Large intestine (tissue), 3 donors: ENCODE measurements at regions not wholly inside any gene's neighbourhood (a gene's known extent, or its start where the extent isn't known, plus 50 kb on each side); places are given as distances from the start of the nearest gene placed in this dataset.

Source experiments
- DNase-seq, 2 donors: peaks; one replicate each; pipeline versions ENCODE4 v3.0.0 to v3.0.0-alpha.2; 2013
- H3K27ac ChIP-seq: one replicate; pipeline ENCODE4 v1.5.1; 2013; ENCODE audit warnings: low read length
- H3K27me3 ChIP-seq: 2 replicates; pipeline ENCODE4 v1.6.1; 2013; ENCODE audit warnings: low read length; ENCODE audit not compliant: control insufficient read depth, insufficient read depth
- H3K36me3 ChIP-seq: 2 replicates; pipeline ENCODE4 v1.6.1; 2013; ENCODE audit warnings: low read length; ENCODE audit not compliant: control insufficient read depth, insufficient read depth
- H3K4me1 ChIP-seq: one replicate; pipeline ENCODE4 v1.6.1; 2013; ENCODE audit warnings: low read length; ENCODE audit not compliant: control insufficient read depth, insufficient read depth
- H3K4me3 ChIP-seq: one replicate; pipeline ENCODE4 v1.5.1; 2013; ENCODE audit warnings: low read length
- H3K9me3 ChIP-seq: one replicate; pipeline ENCODE4 v1.6.1; 2013; ENCODE audit warnings: mild to moderate bottlenecking, low read depth, low read length, moderate library complexity; ENCODE audit not compliant: control insufficient read depth
- WGBS: methylation state at CpG from one replicate; pipeline ENCODE4 v1.1.5; 2013; ENCODE audit warnings: low lambda C conversion rate; ENCODE audit not compliant: insufficient coverage; 5-methylcytosine and 5-hydroxymethylcytosine counted together

DNA sequence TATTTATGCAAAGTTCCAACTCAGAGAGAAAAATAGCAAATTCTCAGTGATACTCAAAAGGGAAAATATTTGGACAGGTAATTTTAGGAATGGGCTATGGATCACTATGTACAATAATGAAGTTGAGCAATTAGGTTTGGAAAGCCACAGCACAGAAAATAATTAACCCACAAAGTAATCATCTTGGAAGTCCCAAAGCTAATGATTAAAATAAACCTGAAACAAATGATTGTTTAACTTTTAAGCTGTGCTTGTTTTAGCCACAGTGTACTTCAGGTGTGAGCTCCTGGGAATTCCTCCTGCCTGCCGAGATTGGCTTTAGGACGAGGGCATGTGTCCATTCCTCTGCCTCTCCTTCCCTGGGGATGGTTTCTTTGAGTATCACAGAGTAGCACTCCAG is 403.9 kb downstream of the ZSWIM6 start:
- Histone ChIP-seq H3K4me1 (peaks cover 4% of the 10 kb centered on the region), H3K9me3 (no peaks in the 10 kb centered on the region), H3K36me3 (no peaks in the 10 kb centered on the region), H3K27me3 (peaks cover 8% of the 10 kb centered on the region), H3K27ac (no peak overlapping the region), H3K4me3 (no peak overlapping the region)
- no peak for DNase-seq
- WGBS: no CpG with 5 or more reads among the region's 2 CpGs

DNA sequence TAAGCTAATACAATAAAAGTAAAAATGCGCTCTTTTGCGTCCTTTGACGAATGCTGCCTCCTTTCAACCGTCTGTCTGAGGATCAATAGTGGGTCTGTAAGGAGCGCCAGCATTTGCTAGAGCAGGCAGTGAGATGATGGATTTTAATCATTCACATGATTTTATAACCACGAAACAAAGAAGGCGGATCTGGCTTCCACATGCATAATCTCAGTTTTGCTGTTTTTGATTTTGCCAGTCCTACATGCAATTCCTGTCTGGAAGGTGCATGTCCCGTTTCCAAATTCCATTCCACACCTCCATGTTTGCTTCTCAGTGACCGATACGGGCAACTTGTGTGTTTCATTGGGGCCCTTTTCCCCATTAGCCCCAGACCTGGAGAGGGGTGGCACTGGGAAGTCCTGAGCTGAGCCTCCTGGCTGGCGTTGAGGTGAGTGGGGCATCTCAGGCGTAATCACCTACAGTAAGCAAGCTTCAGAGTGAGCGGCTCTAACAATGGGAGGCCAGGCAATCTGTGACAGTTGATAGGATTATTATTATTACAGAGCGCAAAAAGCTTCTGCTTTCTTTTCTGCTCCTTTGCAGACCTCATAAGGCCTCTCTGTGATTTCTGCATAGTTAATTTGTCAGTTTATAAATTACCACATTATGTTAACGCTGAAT is 405.4 kb downstream of the ZSWIM6 start:
- no peaks in the 10 kb centered on the region for H3K36me3 ChIP-seq
- peaks cover 4% of the 10 kb centered on the region for H3K4me1 ChIP-seq
- WGBS: 95% methylated on average over 3 of the region's 15 CpGs
- peaks cover 5% of the 10 kb centered on the region for H3K27me3 ChIP-seq
- no peak overlapping the region for H3K4me3 ChIP-seq
- H3K27ac ChIP-seq: no peak overlapping the region
- no peak for DNase-seq
- no peaks in the 10 kb centered on the region for H3K9me3 ChIP-seq

DNA sequence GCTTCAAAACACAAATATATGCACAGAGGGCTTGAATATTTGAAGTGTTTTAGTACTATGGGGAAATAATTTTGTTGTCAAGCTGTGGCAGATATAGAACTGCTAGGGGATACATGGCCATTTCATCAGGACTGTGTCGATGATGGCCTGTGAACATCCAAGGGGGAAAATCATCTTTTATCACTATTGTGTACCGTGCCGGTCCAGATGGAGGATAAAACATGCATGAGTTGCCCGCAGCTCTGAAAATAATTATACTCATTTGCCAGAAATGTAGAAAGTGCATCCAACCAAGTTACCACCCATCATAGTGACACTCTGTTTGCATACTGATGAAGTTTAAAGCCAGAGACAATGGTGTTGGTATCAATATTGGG is 405.9 kb downstream of the ZSWIM6 start:
- H3K9me3 ChIP-seq: no peaks in the 10 kb centered on the region
- H3K4me3 ChIP-seq: no peak overlapping the region
- DNase-seq: no peak
- H3K27ac ChIP-seq: no peak overlapping the region
- WGBS: no CpG with 5 or more reads among the region's 4 CpGs
- H3K27me3 ChIP-seq: peaks cover under 1% of the 10 kb centered on the region
- H3K4me1 ChIP-seq: peaks cover 4% of the 10 kb centered on the region
- H3K36me3 ChIP-seq: no peaks in the 10 kb centered on the region

DNA sequence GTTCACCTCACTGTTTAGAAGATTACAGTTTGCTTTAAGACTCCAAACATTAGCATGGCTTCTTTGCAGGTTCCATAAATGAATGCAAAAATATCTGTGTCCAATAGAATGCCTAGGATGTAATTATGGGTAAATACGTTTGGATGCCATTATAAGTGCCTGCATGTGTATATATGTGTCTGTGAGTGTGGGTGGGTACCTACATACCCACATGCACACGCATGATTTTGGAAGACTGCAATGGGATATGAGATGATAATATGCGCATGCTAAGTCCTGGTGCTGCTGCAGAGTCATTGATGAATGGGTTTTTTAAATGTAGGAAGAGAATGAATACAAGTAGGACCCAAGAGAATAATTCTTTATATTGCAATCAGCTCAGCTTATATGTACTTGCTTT is 406.4 kb downstream of the ZSWIM6 start:
- Histone ChIP-seq H3K9me3 (no peaks in the 10 kb centered on the region), H3K4me3 (no peak overlapping the region), H3K4me1 (peaks cover 4% of the 10 kb centered on the region), H3K27ac (no peak overlapping the region), H3K27me3 (no peaks in the 10 kb centered on the region), H3K36me3 (no peaks in the 10 kb centered on the region)
- no peak for DNase-seq
- 100% methylated on average over 1 of the region's 3 CpGs for WGBS

DNA sequence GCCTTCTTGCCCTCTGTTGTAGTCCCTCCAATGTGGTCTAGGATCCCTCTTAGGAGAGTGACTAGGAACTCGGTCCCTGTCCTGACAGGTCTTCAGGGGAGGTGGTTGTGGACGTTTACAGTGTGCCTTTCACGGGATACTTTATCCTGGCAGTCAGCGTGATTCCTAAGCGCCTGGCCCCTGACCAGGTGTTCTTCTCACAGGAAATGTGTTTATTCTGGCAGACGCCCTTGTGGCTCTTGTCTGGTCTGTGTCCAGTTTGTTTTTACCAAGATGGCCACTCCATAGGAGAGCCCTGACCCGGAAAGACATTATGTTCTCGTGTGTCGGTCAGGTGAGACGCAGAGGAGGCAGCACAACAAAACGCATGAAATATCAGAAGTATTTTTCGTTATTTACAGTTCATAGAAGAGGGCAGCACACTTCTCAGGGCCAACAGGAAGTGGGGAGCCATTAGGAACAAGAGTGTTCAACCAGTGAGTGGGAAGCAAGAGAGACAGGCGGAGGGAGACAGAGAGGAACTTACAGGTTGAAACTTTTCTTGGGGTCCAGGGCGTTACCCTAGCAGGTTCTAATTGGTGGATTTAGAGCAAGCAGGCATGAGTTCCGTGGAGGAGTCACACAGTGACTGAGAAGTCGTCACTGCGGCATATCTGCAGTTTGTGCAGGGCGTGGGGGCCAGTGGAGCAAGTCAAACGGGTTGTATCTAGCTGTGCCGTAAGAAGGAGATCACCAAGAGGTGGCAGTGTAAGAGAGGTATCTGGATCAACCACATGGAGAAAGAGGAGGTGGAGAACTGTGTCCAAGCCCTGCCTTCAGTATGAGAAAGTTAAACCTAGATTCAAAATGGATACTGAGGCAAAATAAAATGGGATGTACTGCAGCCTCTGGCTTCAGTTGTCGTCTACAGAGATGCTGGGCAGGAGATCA is 412.9 kb downstream of the ZSWIM6 start:
- WGBS: 65% methylated on average over 3 of the region's 21 CpGs
- Histone ChIP-seq H3K4me1 (no peaks in the 10 kb centered on the region), H3K9me3 (no peaks in the 10 kb centered on the region), H3K4me3 (no peak overlapping the region), H3K36me3 (no peaks in the 10 kb centered on the region), H3K27me3 (no peaks in the 10 kb centered on the region), H3K27ac (no peak overlapping the region)
- peak; percentile 11 to 27 for DNase-seq

DNA sequence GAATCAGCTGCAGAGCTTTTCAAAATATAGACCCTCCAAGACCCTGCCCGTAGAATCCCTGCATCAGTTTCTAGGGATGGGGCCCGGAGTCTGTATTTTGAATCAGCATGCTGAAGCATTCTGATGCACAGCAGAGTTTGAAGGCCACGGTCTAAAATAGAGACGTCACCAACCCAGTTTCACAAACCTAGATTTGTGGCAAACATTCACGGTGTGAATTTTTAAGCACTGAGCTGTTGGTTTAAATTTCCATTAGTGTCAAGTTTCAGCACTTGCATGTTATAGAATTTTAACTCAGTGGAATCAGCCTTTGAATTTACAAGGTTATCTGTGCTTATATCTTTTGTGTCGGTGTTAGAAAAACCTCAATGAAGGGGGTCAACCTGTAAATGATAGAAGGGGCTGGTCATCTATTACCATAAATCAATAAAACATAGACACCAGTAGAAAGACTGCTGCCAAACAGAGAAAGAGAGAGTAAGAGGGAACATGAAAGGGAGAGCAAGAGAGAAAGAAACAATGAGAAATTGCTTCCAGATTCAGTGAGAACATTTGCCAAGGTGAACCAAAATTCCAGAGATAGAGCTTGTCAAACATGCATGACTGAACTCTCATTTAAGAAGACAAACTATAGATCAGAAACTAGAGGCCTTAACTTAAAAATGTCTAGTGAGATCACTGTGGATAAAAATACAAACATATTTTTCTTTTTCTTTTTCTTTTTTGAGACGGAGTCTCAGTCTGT is 414.9 kb downstream of the ZSWIM6 start:
- H3K9me3 ChIP-seq: no peaks in the 10 kb centered on the region
- H3K36me3 ChIP-seq: no peaks in the 10 kb centered on the region
- no peak for DNase-seq
- no peaks in the 10 kb centered on the region for H3K4me1 ChIP-seq
- 93% methylated on average over 2 of the region's 7 CpGs for WGBS
- no peak overlapping the region for H3K4me3 ChIP-seq
- H3K27me3 ChIP-seq: no peaks in the 10 kb centered on the region
- no peak overlapping the region for H3K27ac ChIP-seq

DNA sequence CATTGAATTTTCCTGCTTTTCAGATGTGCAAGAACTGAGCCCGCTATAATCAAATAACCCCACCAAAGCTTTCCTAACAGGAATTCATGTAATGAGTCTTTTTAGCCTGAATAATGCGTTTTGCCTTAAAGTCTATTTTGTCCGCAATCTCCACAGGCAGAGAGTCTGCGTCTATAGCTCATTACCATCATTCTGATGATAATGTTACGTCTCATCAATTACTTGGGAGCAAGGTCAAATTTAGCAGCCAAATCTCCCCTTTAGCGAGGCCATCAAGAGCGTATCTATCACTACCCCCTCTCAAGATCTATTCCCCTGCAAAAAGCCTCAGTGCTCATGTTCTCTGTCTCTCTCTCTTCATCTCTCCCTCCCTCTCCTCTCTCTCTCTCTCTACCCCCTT is 416.1 kb downstream of the ZSWIM6 start:
- H3K36me3 ChIP-seq: no peaks in the 10 kb centered on the region
- H3K4me1 ChIP-seq: no peaks in the 10 kb centered on the region
- no peaks in the 10 kb centered on the region for H3K9me3 ChIP-seq
- DNase-seq: no peak
- WGBS: 100% methylated on average over 1 of the region's 7 CpGs
- H3K27me3 ChIP-seq: no peaks in the 10 kb centered on the region
- no peak overlapping the region for H3K27ac ChIP-seq
- no peak overlapping the region for H3K4me3 ChIP-seq

DNA sequence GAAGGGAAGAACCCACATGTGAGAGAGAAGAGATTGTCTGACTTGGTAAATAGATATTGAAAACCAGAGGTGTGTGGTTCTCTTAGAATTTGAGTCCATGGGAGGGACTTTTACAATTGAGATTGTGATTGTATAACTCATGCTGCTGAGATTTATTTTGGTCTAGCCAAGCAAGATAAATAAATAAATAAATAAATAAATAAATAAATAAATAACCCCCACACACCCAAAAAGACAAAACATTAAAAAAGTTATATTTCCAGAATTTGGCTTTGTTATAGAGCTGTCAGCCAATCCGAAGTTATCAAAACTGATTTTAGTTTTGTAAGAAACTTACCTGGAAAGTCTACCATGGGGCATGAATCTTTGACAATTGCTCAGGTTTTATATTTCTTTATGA is 416.6 kb downstream of the ZSWIM6 start:
- no peak for DNase-seq
- no peaks in the 10 kb centered on the region for H3K27me3 ChIP-seq
- no peaks in the 10 kb centered on the region for H3K9me3 ChIP-seq
- WGBS: 100% methylated on average over 1 of the region's 1 CpG
- H3K36me3 ChIP-seq: no peaks in the 10 kb centered on the region
- H3K27ac ChIP-seq: no peak overlapping the region
- H3K4me1 ChIP-seq: no peaks in the 10 kb centered on the region
- no peak overlapping the region for H3K4me3 ChIP-seq

DNA sequence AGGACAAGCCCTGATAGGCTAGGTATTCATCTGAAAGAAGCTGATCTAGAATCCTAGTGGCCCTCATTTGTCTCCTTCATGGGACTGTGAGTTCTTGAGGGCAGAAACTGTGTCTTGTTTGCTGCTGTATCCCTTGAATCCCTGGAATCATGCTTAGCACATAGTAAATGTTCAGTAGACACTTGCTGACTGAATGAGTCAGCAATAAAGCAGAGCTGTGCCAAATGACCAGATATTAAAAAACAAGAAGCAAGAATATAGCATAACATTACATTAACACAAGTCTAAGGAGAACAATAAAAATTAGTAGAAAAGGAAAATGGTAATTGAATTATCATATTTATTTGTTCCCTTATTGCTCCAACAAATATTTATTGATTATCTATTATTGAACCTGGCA is 420.5 kb downstream of the ZSWIM6 start:
- H3K4me3 ChIP-seq: no peak overlapping the region
- H3K27ac ChIP-seq: no peak overlapping the region
- H3K4me1 ChIP-seq: no peaks in the 10 kb centered on the region
- no peak for DNase-seq
- no peaks in the 10 kb centered on the region for H3K9me3 ChIP-seq
- H3K27me3 ChIP-seq: no peaks in the 10 kb centered on the region
- H3K36me3 ChIP-seq: no peaks in the 10 kb centered on the region

DNA sequence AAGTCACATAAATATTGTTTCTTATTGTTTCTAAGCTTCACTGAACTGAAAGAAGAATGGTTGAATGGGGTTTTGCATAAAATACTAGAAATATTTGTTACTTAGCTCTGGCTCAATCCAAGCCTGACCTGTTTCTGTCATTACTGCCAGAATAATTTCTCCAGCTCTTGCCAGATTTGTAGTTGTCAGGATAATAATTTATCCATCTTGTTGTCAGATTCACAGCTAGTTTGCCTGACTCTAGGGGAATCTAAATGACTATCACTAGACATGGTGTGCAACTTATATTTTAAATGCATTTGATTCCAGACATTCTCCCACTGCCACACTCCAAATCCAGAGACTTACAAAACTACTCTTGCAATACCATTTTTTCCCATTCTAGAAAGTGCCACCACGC is 422.7 kb downstream of the ZSWIM6 start:
- H3K27me3 ChIP-seq: no peaks in the 10 kb centered on the region
- no peak for DNase-seq
- no peaks in the 10 kb centered on the region for H3K4me1 ChIP-seq
- 83% methylated on average over 1 of the region's 1 CpG for WGBS
- no peaks in the 10 kb centered on the region for H3K9me3 ChIP-seq
- H3K27ac ChIP-seq: no peak overlapping the region
- no peak overlapping the region for H3K4me3 ChIP-seq
- H3K36me3 ChIP-seq: no peaks in the 10 kb centered on the region
